Esophagus squamous epithelium (tissue), 4 donors: ENCODE measurements at regions not wholly inside any gene's neighbourhood (a gene's known extent, or its start where the extent isn't known, plus 50 kb on each side); places are given as distances from the start of the nearest gene placed in this dataset.

Experiments used
- POLR2A ChIP-seq, 4 donors: fragments of 450-650 bp; IDR thresholded peaks; one replicate each; pipeline ENCODE4 v1.6.1; 2017; ENCODE audit warnings: antibody characterized with exemption in 4 of 4, mild to moderate bottlenecking in 4 of 4, moderate library complexity in 3 of 4
- TF ChIP-seq, protein P1 (sequence below), 6 experiments: fragments of 450-650 bp in 4 of 6; fragments of 200-600 bp in 2 of 6; sonication (generic) in 2 of 6; IDR thresholded peaks; one replicate each; pipeline ENCODE4 v1.5.1; 2016 to 2019; ENCODE audit warnings: antibody characterized with exemption in 6 of 6, mild to moderate bottlenecking in 4 of 6, moderate library complexity in 4 of 6

DNA sequence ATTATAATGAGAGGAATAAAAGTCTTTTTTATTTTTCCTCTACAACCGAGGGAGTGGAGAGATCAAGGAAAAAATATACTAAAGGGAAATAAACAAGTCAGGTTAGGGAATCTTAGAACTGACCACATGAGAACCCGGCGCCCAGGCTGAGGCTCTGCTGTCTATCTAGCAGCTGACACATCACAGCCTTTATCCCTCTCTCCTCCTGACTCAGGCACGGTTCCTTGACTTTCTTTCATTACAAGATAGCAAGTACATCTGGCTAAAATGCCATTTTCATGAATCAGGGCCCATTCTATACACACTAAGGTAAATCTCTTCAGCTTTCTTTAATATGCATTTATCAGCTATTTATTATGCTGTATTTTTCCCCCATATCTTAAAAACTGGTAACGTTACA, 296.0 kb downstream of the TMX3 start:
- TF ChIP-seq, protein P1, sequence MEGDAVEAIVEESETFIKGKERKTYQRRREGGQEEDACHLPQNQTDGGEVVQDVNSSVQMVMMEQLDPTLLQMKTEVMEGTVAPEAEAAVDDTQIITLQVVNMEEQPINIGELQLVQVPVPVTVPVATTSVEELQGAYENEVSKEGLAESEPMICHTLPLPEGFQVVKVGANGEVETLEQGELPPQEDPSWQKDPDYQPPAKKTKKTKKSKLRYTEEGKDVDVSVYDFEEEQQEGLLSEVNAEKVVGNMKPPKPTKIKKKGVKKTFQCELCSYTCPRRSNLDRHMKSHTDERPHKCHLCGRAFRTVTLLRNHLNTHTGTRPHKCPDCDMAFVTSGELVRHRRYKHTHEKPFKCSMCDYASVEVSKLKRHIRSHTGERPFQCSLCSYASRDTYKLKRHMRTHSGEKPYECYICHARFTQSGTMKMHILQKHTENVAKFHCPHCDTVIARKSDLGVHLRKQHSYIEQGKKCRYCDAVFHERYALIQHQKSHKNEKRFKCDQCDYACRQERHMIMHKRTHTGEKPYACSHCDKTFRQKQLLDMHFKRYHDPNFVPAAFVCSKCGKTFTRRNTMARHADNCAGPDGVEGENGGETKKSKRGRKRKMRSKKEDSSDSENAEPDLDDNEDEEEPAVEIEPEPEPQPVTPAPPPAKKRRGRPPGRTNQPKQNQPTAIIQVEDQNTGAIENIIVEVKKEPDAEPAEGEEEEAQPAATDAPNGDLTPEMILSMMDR (IDR thresholded peaks at IDR 0.05): no peak
- no peak for TF ChIP-seq POLR2A (IDR thresholded peaks at IDR 0.05)
